ENCODE measurements at regions not wholly inside any gene's neighbourhood (a gene's known extent, or its start where the extent isn't known, plus 50 kb on each side); places are given as distances from the start of the nearest gene placed in this dataset.

DNA sequence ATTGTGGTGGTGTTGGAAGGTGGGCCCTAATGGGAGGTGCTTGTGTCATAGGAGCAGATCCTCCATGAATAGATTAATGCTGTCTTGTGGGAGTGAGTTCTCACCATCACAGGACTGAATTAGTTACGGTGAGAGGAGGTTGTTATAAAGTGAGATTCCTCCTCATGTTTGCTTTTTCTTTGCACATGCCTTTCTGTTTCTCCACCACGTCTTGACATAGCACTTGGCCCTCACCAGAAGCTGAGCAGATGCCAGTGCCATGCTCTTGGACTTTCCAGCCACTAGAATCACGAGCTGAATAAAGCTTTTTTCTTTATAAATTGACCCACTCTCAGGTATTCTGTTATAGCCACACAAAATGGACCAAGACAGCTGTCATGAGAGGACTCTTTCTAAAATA is 194.8 kb downstream of the PTPRU start:
- TF ChIP-seq CTCF (IDR thresholded peaks at IDR 0.05; ENCODE audit: low read depth, low read length, missing control alignments) = no peak
- no peak overlapping the region for H3K4me3 ChIP-seq (ENCODE audit: low read depth, low read length)
- DNase-seq (ENCODE audit: low read depth) = no peak
- in situ Hi-C loops (cut with HindIII; ENCODE audit: low sequenced_read_pairs) = no loop called here

- in situ Hi-C loops (cut with HindIII; ENCODE audit: low sequenced_read_pairs) = no loop called here
- H3K4me3 ChIP-seq (ENCODE audit: low read depth, low read length) = no peak overlapping the region
- no peak for TF ChIP-seq CTCF (IDR thresholded peaks at IDR 0.05; ENCODE audit: low read depth, low read length, missing control alignments)
- no peak for DNase-seq (ENCODE audit: low read depth)
These were observed 193.3 kb downstream of the PTPRU start for GRCh38 chr1:29429656-29430055.

DNA sequence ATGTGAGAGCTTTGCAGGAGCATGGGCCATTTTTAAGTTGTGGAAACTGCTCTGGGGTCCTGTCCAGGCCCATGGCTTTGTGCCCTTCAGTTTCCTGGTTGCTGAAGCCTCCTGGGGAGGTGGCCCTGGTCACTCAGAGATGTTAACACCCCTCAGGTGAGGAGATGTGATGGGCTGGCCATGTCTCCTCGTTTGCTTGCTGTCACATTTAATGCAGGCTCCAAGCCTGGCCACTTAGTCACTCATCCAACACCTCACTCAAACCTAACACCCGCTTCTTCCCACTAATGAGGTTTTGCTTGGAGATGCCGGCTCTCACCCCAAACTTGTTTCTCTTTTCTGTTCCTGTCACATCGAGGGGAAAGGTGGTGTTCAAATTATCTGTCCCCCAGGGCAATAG is 192.7 kb downstream of the PTPRU start:
- H3K4me3 ChIP-seq (ENCODE audit: low read depth, low read length) = no peak overlapping the region
- DNase-seq (ENCODE audit: low read depth) = no peak
- in situ Hi-C loops (cut with HindIII; ENCODE audit: low sequenced_read_pairs) = no loop called here
- no peak for TF ChIP-seq CTCF (IDR thresholded peaks at IDR 0.05; ENCODE audit: low read depth, low read length, missing control alignments)

- in situ Hi-C loops (cut with HindIII; ENCODE audit: low sequenced_read_pairs) = no loop called here
- H3K4me3 ChIP-seq (ENCODE audit: low read depth, low read length) = no peak overlapping the region
- TF ChIP-seq CTCF (IDR thresholded peaks at IDR 0.05; ENCODE audit: low read depth, low read length, missing control alignments) = no peak
- DNase-seq (ENCODE audit: low read depth) = no peak
These were observed 191.9 kb downstream of the PTPRU start for GRCh38 chr1:29428280-29428615.

GRCh38 chr1:29427614-29428279 is 191.4 kb downstream of the PTPRU start:
- no peak for TF ChIP-seq CTCF (IDR thresholded peaks at IDR 0.05; ENCODE audit: low read depth, low read length, missing control alignments)
- DNase-seq (ENCODE audit: low read depth) = no peak
- in situ Hi-C loops (cut with HindIII; ENCODE audit: low sequenced_read_pairs) = no loop called here
- no peak overlapping the region for H3K4me3 ChIP-seq (ENCODE audit: low read depth, low read length)

DNA sequence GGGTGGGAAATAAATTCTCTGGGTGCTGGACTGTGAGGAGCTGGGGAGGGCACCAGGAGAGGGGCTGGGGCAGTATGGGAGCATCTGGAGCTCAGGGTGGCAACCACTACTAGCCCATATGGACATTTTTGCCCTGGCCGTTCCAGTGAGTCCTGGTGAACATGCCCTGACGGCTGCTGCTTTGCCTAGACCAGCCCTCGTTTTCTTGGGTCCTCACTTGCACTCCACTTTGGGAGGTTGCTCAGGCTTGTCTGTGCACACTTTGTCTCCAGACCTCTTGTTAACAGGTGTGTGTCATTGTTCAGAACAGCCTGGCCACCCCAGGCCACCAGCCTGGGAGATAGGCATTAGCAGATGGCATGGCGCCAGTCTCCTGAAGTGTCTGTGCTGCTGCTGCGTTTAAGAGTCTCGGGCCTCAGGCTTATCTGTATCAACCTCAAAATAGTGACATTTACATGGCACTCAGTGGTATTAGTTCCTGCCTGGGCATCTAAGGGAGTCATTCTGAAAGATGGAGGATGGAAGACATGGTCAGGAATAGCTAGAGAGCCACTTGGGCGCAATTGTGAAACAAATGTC is 190.5 kb downstream of the PTPRU start:
- DNase-seq (ENCODE audit: low read depth) = no peak
- no peak overlapping the region for H3K4me3 ChIP-seq (ENCODE audit: low read depth, low read length)
- TF ChIP-seq CTCF (IDR thresholded peaks at IDR 0.05; ENCODE audit: low read depth, low read length, missing control alignments) = no peak
- in situ Hi-C loops (cut with HindIII; ENCODE audit: low sequenced_read_pairs) = no loop called here
